ENCODE measurements at regions not wholly inside any gene's neighbourhood (a gene's known extent, or its start where the extent isn't known, plus 50 kb on each side); places are given as distances from the start of the nearest gene placed in this dataset.

DNA sequence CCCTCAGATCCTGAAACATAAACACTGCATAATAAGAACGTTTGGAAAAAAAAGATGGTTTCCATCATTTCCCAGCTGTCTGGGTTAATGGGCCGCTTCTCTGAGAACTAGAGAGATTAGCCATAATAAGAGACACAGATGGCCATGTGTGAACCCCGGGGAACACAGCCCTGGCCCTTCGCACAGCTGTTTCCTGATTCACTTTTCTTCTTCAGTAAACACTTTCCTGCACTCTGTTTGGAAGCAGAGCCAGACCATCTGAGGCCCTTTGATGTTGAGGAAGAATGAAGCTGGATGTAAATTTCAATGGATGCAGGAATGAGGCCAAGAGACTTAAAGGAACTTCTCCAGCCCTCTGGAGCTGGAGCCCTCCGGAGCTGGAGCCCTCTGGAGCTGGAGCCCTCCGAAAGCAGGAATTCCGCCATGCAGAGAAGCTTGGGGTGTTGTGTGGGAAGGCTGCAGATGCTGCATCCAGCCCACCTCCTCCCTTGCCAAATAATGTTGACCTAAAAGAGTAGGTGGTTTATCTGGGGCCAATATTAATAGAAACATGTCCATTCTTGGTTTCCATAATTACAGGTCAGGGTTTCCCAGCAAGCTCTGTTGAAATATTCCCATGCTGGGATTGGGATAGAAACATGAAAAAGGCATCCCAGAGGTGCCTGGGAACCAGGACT, 218.9 kb downstream of the NXNL2 start:
- H2AFZ ChIP-seq (ENCODE audit: insufficient read depth, low read depth, low read length, poor library complexity, severe bottlenecking), result no peak overlapping the region
- no peak overlapping the region for H3K4me2 ChIP-seq (replicated peaks; ENCODE audit: low read depth, low read length, poor library complexity, severe bottlenecking)
- no peaks in the 10 kb centered on the region for H3K9me3 Mint-ChIP-seq (ENCODE audit: insufficient read depth)
- H3K27me3 ChIP-seq (replicated peaks in 1 of 4; ENCODE audit: control extremely low read depth in 1 of 4, control insufficient read depth in 3 of 4, insufficient read depth in 4 of 4, low read length in 3 of 4), result peaks cover 0 to 3% (median 0%) of the 10 kb centered on the region in 4 experiments
- no peak overlapping the region for H3K27ac Mint-ChIP-seq
- no peaks in the 10 kb centered on the region for H4K20me1 ChIP-seq (ENCODE audit: control insufficient read depth, insufficient read depth, low read length, poor library complexity, severe bottlenecking)
- H3K4me3 ChIP-seq (ENCODE audit: control extremely low read depth in 1 of 5, extremely low read depth in 1 of 5, insufficient read depth in 1 of 5, low read depth in 2 of 5, low read length in 4 of 5), result no peak overlapping the region
- H3K27ac ChIP-seq (ENCODE audit: low read length in 2 of 2), result no peak overlapping the region
- WGBS (ENCODE audit: insufficient coverage), result 41% methylated on average over 6 of the region's 7 CpGs
- no peaks in the 10 kb centered on the region for H3K79me2 ChIP-seq (ENCODE audit: control insufficient read depth, insufficient read depth, low read length)
- intact Hi-C loops (cut with micrococcal nuclease), result no loop called here
- DNase-seq, result no peak
- POLR2A ChIA-PET, result no interaction called here
- H3K4me3 Mint-ChIP-seq, result no peak overlapping the region
- no peak for TF ChIP-seq CTCF (IDR thresholded peaks at IDR 0.05)
- TF ChIP-seq EZH2 (IDR thresholded peaks at IDR 0.05; ENCODE audit: borderline replicate concordance, insufficient read depth, low read depth, low read length, poor library complexity, severe bottlenecking), result no peak
- no peak overlapping the region for H3K9ac ChIP-seq (ENCODE audit: low read length)
- no peaks in the 10 kb centered on the region for H3K4me1 ChIP-seq (ENCODE audit: control insufficient read depth in 2 of 2, insufficient read depth in 2 of 2, low read length in 2 of 2)
- no peaks in the 10 kb centered on the region for H3K36me3 ChIP-seq (replicated peaks in 1 of 2; ENCODE audit: control extremely low read depth in 1 of 2, control insufficient read depth in 1 of 2, extremely low read depth in 1 of 2, insufficient read depth in 2 of 2, low read length in 1 of 2)
- ATAC-seq (ENCODE audit: low read depth), result no peak
- H3K27me3 Mint-ChIP-seq, result peaks cover 4% of the 10 kb centered on the region
- peaks cover 0 to 10% (median 0%) of the 10 kb centered on the region in 3 donors for H3K9me3 ChIP-seq (ENCODE audit: control extremely low read depth in 1 of 3, control insufficient read depth in 2 of 3, insufficient read depth in 1 of 3, low read length in 2 of 3)
- CTCF ChIA-PET, result no interaction called here
- no peaks in the 10 kb centered on the region for H3K4me1 Mint-ChIP-seq

GRCh38 chr9:88754452-88754851, 219.5 kb downstream of the NXNL2 start:
- H3K36me3 ChIP-seq (replicated peaks in 1 of 2; ENCODE audit: control extremely low read depth in 1 of 2, control insufficient read depth in 1 of 2, extremely low read depth in 1 of 2, insufficient read depth in 2 of 2, low read length in 1 of 2), result no peaks in the 10 kb centered on the region
- TF ChIP-seq EZH2 (IDR thresholded peaks at IDR 0.05; ENCODE audit: borderline replicate concordance, insufficient read depth, low read depth, low read length, poor library complexity, severe bottlenecking) (no peak), CTCF (IDR thresholded peaks at IDR 0.05) (no peak)
- no peak overlapping the region for H3K27ac ChIP-seq (ENCODE audit: low read length in 2 of 2)
- no peak overlapping the region for H3K4me3 Mint-ChIP-seq
- no peak overlapping the region for H3K4me3 ChIP-seq (ENCODE audit: control extremely low read depth in 1 of 5, extremely low read depth in 1 of 5, insufficient read depth in 1 of 5, low read depth in 2 of 5, low read length in 4 of 5)
- no peak for DNase-seq
- CTCF ChIA-PET, result no interaction called here
- H3K27me3 ChIP-seq (replicated peaks in 1 of 4; ENCODE audit: control extremely low read depth in 1 of 4, control insufficient read depth in 3 of 4, insufficient read depth in 4 of 4, low read length in 3 of 4), result peaks cover 0 to 3% (median 0%) of the 10 kb centered on the region in 4 experiments
- no peak for ATAC-seq (ENCODE audit: low read depth)
- H3K4me2 ChIP-seq (replicated peaks; ENCODE audit: low read depth, low read length, poor library complexity, severe bottlenecking), result no peak overlapping the region
- H4K20me1 ChIP-seq (ENCODE audit: control insufficient read depth, insufficient read depth, low read length, poor library complexity, severe bottlenecking), result no peaks in the 10 kb centered on the region
- intact Hi-C loops (cut with micrococcal nuclease), result no loop called here
- H3K4me1 ChIP-seq (ENCODE audit: control insufficient read depth in 2 of 2, insufficient read depth in 2 of 2, low read length in 2 of 2), result no peaks in the 10 kb centered on the region
- no peaks in the 10 kb centered on the region for H3K79me2 ChIP-seq (ENCODE audit: control insufficient read depth, insufficient read depth, low read length)
- peaks cover 0 to 10% (median 0%) of the 10 kb centered on the region in 3 donors for H3K9me3 ChIP-seq (ENCODE audit: control extremely low read depth in 1 of 3, control insufficient read depth in 2 of 3, insufficient read depth in 1 of 3, low read length in 2 of 3)
- H3K9me3 Mint-ChIP-seq (ENCODE audit: insufficient read depth), result no peaks in the 10 kb centered on the region
- H3K4me1 Mint-ChIP-seq, result no peaks in the 10 kb centered on the region
- no peak overlapping the region for H3K9ac ChIP-seq (ENCODE audit: low read length)
- WGBS (ENCODE audit: insufficient coverage), result 87% methylated on average over 7 of the region's 13 CpGs
- peaks cover 5% of the 10 kb centered on the region for H3K27me3 Mint-ChIP-seq
- no peak overlapping the region for H3K27ac Mint-ChIP-seq
- H2AFZ ChIP-seq (ENCODE audit: insufficient read depth, low read depth, low read length, poor library complexity, severe bottlenecking), result no peak overlapping the region
- POLR2A ChIA-PET, result no interaction called here

Data from B cell (primary cell).